Central memory CD8-positive, alpha-beta T cell (primary cell): ENCODE measurements at regions not wholly inside any gene's neighbourhood (a gene's known extent, or its start where the extent isn't known, plus 50 kb on each side); places are given as distances from the start of the nearest gene placed in this dataset.
"Not testable (repeated sequence)": the region's sequence is repeated elsewhere in the genome, so short reads cannot be mapped to it uniquely, and the experiment has no call there.

Experiments used
- ATAC-seq: fragments of 150-1000 bp; cut with Tn5 transposase; replicated peaks from 2 replicates; pipeline ENCODE4 v1.10.0; 2022; ENCODE audit warnings: mild to moderate bottlenecking, moderate FRiP score, moderate number of reproducible peaks; ENCODE audit not compliant: poor library complexity, severe bottlenecking; ENCODE audit errors: extremely low read depth
- DNase-seq, 2 donors: peaks; one replicate each; pipeline ENCODE4 v3.0.0; 2021; ENCODE audit warnings: low spot score in 2 of 2
- H3K27ac Mint-ChIP-seq: one replicate; pipeline ENCODE4 v1.8.0; 2022; ENCODE audit warnings: low read depth, mild to moderate bottlenecking, moderate library complexity, mixed read lengths
- H3K27me3 Mint-ChIP-seq: one replicate; pipeline ENCODE4 v1.8.0; 2022; ENCODE audit warnings: mixed read lengths
- H3K36me3 Mint-ChIP-seq: one replicate; pipeline ENCODE4 v1.8.0; 2022; ENCODE audit warnings: mild to moderate bottlenecking, moderate library complexity, mixed read lengths; ENCODE audit not compliant: insufficient read depth
- H3K4me1 Mint-ChIP-seq: one replicate; pipeline ENCODE4 v1.8.0; 2022; ENCODE audit warnings: mixed read lengths
- H3K4me3 Mint-ChIP-seq: one replicate; pipeline ENCODE4 v1.8.0; 2022; ENCODE audit warnings: mild to moderate bottlenecking, moderate library complexity, mixed read lengths
- H3K9me3 Mint-ChIP-seq: one replicate; pipeline ENCODE4 v1.8.0; 2022; ENCODE audit warnings: mixed read lengths

DNA sequence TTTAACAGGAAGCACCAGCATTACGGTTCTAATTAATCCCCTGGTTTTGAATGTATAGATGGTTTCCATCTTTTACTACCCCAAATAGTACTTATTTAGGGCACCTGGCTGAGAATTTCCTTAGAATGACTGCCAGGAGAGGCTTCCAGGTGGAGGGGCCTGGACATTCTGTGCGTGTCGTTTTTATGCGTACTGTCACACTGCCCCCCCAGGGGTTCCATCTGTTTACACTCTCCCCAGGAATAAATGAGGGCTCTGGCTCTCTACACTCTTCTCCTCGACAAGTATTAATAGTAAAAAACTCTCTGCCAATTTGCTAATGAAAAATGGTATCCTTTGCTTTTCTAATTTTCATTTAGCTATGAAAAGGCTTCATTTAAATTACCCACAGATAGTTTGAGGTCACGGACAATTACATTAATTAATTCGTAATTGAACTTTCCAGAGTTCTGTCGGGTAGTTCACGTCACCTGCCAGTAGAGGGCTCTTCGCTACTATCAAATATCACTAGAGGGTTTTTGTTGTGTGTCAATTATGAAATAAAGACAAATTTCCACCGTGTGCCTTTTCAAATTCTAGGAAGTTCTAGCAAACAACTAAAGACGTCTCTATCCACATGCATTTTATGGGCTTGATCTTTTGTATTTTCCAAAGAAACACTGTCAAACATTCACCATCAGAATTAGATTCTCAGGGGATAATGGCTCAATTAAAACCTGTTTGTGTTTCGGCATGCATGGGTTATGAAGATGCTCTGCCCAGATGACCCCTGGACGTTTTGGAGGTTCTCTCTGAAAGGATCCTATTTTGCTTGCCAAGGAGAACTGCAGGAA is 88.8 kb upstream of the ASB18 start:
- peaks cover 36% of the 10 kb centered on the region for H3K27me3 Mint-ChIP-seq
- no peaks in the 10 kb centered on the region for H3K9me3 Mint-ChIP-seq
- no peak overlapping the region for H3K4me3 Mint-ChIP-seq
- peaks cover 4% of the 10 kb centered on the region for H3K36me3 Mint-ChIP-seq
- H3K4me1 Mint-ChIP-seq, result peaks cover 5% of the 10 kb centered on the region
- ATAC-seq (no peak), DNase-seq (no peak)
- no peak overlapping the region for H3K27ac Mint-ChIP-seq

DNA sequence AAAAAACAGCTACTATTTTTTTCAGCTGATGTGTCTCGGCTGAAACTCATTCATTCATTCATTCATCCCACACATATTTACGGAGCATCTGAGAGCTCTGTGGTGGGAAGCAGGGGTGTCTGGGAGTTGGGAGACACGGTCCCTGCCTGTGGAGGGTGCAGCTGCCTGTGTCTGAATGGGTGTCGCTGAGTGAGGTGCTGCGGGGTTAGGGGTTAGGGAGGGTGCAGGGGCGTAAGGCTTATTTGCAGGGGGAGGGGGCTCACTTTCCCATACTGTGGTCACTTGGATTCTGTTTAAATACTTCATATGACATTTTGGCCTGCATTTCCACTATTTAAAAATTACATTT is 89.4 kb upstream of the ASB18 start:
- H3K27me3 Mint-ChIP-seq, result peaks cover 30% of the 10 kb centered on the region

DNA sequence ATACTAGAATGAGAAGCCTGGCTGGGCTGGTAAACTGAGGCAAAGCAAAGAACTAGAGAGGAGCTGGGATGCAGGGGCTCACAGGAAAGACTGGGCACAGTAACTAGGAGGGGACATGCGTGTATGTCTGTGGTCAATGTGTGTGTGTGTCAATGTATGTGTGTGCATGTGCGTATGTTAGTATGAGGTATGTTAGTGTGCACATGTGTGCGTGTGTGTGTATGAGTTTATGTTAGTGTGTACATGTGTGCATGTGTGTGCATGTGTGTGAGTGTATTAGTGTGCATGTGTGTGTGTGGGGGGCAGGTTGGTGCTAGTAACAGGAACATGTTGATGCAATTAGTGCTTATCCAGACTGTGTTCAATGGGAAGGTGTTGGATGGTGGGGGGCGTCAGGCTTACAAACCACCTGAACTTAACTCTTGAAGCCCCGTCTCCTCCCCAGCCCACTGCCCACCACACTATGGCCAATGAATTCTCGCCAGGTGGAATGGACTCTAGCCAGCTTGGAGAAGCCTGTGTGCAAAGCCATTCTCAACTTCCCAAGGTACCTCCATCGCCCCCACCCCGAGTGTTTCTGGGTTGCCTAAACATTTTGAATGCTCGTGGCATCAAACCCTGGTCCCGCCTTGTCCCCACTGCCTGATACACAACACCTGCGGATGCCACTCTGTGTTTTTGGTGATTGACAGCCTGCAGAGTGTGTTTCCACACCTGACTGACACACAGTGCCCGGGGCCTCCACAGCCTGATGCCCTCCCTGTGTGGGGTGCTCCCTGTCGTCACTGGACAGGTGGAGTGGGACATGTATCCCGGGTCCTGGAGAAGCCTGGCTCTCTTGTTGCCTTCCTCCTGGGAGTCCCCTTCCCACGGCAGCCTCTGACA is 90.1 kb upstream of the ASB18 start:
- Mint-ChIP-seq H3K27me3 (peaks cover 22% of the 10 kb centered on the region), H3K4me3 (no peak overlapping the region), H3K27ac (no peak overlapping the region), H3K36me3 (peaks cover 4% of the 10 kb centered on the region), H3K4me1 (peaks cover 6% of the 10 kb centered on the region), H3K9me3 (no peaks in the 10 kb centered on the region)
- ATAC-seq, result no peak
- DNase-seq, result no peak

More for the DNA sequence above, 89.4 kb upstream of the ASB18 start:
- Mint-ChIP-seq H3K4me1 (peaks cover 5% of the 10 kb centered on the region), H3K9me3 (no peaks in the 10 kb centered on the region), H3K36me3 (peaks cover 4% of the 10 kb centered on the region), H3K4me3 (no peak overlapping the region), H3K27ac (no peak overlapping the region)
- ATAC-seq (no peak), DNase-seq (no peak)

DNA sequence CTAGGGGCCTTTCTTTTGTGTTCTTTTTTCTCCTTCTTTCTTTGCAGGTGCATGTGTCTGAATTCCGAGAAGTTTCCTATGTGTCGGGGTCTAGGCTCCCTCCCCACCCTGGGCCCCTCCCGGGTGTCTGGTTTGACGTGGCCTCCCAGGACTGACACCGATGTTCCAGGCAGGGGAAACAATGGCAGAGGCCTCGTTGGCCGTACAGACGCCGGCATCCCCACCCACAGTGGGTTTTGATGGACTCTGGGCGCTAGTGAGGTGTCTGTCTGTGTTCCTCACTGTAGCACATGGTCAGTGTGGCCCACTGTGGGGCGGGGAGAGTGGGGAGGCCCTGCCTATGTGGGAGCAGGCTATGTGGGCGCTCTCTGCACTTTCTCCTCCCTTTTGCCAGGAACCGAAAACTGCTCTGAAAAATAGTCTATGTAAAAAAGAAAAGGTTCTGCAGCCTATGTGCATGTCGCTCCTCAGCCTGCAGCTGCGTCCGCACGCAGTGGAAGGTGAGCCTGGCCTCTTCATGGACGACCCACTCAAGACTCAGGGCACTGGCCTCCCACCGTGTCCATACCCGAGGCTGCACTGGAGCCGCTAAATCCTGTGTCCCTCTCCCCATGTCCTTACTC is 90.9 kb upstream of the ASB18 start:
- H3K27me3 Mint-ChIP-seq, result peaks cover 20% of the 10 kb centered on the region
- ATAC-seq (no peak), DNase-seq (no peak)
- H3K4me3 Mint-ChIP-seq, result no peak overlapping the region
- H3K4me1 Mint-ChIP-seq, result peaks cover 12% of the 10 kb centered on the region
- H3K27ac Mint-ChIP-seq, result no peak overlapping the region
- H3K9me3 Mint-ChIP-seq, result no peaks in the 10 kb centered on the region
- peaks cover 4% of the 10 kb centered on the region for H3K36me3 Mint-ChIP-seq

DNA sequence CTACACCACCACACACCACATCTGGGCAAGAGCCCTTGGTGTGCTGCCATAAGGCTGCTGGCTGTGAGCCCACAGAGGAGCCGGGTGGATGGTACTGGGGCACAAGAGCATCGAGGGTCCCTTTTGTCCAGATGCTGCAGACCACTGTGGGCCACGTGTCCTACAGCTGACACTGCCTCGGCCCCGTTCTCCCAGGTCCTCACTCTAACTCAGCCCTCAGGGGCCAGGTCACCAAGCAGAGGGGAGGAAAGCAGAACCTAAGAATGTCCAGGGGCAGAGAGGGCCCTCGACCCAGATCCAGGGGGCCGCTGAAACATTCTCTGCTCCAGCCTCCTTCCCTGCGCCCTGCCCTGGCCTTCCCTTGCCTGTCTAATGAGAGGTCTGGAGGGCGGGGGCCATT is 91.7 kb upstream of the ASB18 start:
- Mint-ChIP-seq H3K9me3 (no peaks in the 10 kb centered on the region), H3K4me1 (peaks cover 12% of the 10 kb centered on the region), H3K27ac (no peak overlapping the region), H3K36me3 (peaks cover 4% of the 10 kb centered on the region), H3K4me3 (no peak overlapping the region), H3K27me3 (peaks cover 14% of the 10 kb centered on the region)
- no peak for DNase-seq
- no peak for ATAC-seq

DNA sequence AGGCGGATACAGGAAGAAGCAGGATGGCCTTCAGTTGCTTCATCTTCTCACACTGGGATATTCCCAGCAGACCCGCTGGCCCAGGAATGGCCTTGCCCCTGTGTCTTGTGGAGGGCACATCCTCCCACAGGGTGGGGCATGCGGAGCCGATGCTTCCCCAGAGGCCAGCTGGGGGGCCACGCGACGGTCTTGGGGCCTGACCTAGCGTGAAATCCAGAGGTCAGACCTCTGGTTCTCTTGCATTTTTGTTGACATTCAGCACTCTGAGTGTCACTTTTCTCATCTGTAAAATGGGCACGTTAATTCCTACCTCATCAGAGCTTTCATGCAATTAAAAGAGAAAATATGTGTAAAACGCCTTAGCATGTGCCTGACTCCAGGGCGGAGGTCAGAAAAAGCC is 92.1 kb upstream of the ASB18 start:
- H3K27me3 Mint-ChIP-seq, result peaks cover 10% of the 10 kb centered on the region
- H3K36me3 Mint-ChIP-seq, H3K4me3 Mint-ChIP-seq, ATAC-seq, H3K9me3 Mint-ChIP-seq, H3K27ac Mint-ChIP-seq, DNase-seq: not testable (repeated sequence)
- peaks cover 12% of the 10 kb centered on the region for H3K4me1 Mint-ChIP-seq

DNA sequence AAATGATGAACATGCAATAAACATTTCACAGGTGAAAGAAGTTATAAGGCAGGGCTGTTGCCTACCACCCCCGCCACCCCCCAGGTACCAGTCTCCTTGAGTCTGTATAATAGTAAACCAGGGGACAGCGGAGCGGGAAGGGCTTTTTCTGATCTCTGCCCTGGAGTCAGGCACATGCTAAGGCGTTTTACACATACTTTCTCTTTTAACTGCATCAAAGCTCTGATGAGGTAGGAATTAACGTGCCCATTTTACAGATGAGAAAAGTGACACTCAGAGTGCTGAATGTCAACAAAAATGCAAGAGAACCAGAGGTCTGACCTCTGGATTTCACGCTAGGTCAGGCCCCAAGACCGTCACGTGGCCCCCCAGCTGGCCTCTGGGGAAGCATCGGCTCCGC is 94.3 kb upstream of the ASB18 start:
- not testable (repeated sequence) for H3K4me3 Mint-ChIP-seq, H3K36me3 Mint-ChIP-seq, H3K27ac Mint-ChIP-seq, H3K9me3 Mint-ChIP-seq, ATAC-seq, H3K4me1 Mint-ChIP-seq, H3K27me3 Mint-ChIP-seq
- peak in 1 of 2 donors; percentile 1 for DNase-seq

DNA sequence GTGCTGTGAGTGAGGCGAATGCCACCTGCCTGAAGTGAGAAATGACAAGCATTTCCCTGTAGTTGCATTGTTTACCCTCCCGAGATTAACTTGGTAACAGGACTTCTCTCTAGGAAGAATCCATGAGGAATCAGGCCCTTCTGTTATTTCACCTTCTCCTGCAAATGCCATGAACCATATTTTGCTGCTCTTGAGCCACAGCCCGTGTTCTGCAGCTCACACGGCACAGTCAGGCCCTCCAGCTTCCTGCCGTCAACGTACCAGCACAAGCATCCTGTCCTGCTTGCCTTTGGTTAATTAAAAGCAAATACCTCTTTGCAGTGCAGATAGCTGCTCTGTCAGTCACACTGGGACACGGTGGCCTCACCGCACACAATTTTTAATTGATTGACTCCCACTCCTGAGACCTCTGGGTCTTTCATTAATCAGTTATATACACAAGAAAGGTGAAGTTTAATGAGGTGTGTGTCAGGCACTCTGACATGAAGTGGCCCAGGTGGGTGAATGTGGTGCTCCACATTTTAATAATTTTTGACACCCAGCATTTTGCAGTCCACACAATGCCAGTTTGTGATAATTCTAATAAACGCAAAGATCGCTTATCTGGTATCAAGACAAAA is 95.3 kb upstream of the ASB18 start:
- no peak overlapping the region for H3K4me3 Mint-ChIP-seq
- ATAC-seq (no peak), DNase-seq (no peak)
- H3K9me3 Mint-ChIP-seq, result no peaks in the 10 kb centered on the region
- no peak overlapping the region for H3K27ac Mint-ChIP-seq
- H3K4me1 Mint-ChIP-seq, result peaks cover 7% of the 10 kb centered on the region
- H3K36me3 Mint-ChIP-seq, result no peaks in the 10 kb centered on the region
- H3K27me3 Mint-ChIP-seq, result no peaks in the 10 kb centered on the region

DNA sequence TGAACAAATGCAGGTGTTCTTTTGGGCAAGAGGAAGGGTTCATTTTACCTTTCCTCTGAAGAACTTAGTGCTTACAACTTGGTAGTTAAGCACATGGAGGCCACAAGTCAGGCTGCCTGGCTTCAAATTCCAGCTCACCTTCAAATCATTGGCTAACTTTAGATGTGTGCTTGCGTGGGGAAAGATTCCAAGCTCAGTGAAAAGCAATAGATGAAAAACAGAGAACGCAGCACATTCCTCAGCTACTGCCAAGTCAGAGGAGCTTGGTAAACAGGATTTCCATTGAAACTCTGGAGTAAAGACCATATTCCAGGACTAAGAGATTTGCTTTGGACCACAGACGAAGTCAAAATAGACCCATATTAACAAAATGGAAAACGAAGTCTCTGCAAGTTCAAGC is 96.3 kb upstream of the ASB18 start:
- H3K27me3 Mint-ChIP-seq, result peaks cover 8% of the 10 kb centered on the region
- DNase-seq (no peak), ATAC-seq (no peak)

DNA sequence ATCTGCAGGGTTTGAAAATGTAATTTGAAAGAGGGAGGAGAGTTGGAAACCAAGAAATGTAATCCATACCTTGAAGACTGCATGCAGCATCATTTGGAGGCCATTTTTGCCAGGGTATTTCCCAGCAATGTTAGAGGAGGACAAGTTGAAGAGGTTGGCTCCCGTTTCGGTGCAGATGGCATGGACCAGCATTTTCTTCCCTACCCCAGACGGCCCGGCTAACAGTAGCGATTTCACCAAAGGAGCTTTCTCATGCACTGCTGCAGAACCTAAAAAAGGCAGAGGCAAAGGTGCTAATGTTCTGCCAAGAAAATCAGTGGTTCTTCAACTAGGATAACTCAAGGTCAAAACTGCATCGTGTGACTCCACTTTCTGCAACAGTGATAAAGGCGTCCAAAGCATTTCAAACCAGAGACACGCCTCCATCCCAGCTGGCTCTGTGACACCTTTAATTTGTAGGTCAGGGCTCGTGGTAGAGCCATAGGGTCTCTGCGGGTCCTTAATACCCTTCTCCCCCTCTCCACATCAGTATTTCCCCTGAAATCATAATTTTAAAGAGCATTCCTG is 99.6 kb upstream of the ASB18 start:
- ATAC-seq (no peak), DNase-seq (no peak)
- peaks cover 42% of the 10 kb centered on the region for H3K4me1 Mint-ChIP-seq
- no peaks in the 10 kb centered on the region for H3K36me3 Mint-ChIP-seq
- no peak overlapping the region for H3K27ac Mint-ChIP-seq
- H3K27me3 Mint-ChIP-seq, result peaks cover 24% of the 10 kb centered on the region
- no peak overlapping the region for H3K4me3 Mint-ChIP-seq
- no peaks in the 10 kb centered on the region for H3K9me3 Mint-ChIP-seq

More for the DNA sequence above, 96.3 kb upstream of the ASB18 start:
- Mint-ChIP-seq H3K9me3 (no peaks in the 10 kb centered on the region), H3K4me1 (peaks cover 16% of the 10 kb centered on the region), H3K4me3 (no peak overlapping the region), H3K36me3 (no peaks in the 10 kb centered on the region), H3K27ac (no peak overlapping the region)

DNA sequence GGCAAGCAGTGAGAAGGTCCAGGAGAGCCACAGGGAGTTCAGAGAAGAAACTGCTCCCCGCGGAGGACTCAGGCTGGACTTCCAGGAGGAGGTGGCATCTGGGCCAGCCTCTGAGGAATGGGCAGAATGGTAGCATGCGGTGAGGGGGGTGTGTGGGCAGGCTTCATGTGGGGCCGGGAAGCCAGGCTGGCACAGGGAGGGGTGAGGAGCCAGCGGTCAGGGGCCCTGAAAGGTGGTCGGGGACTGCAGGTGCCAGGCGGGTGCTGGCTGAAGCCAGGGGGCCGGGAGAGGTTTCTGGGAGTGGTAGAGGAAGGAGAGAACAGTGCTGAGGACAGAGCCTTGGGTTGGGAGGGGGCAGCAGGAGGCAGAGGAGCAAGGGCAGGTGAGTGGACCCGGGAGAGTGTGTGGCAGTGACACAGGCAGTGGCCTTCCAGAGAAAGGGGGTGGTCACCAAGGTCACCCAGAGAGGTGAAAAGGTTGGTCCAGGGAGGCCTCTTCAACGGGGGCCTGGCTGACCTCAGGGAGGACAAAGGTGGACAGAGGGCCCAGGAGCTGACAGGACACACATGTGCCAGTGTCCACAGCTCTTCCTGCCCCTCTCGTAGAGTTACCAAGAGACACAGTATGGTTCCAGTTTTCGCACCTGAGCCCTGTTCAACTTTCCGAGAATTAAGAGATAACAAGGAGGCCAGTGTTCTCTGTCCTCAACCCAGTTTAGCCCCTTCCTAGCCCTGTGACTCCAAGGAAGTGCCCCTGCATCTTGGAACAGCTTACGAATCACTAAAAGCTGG is 101.2 kb upstream of the ASB18 start:
- no peak for ATAC-seq
- Mint-ChIP-seq H3K36me3 (peaks cover 2% of the 10 kb centered on the region), H3K9me3 (no peaks in the 10 kb centered on the region), H3K4me1 (peaks cover 35% of the 10 kb centered on the region), H3K27me3 (peaks cover 41% of the 10 kb centered on the region), H3K27ac (peak overlapping the region; percentile 54), H3K4me3 (peak overlapping the region; percentile 69)
- DNase-seq, result no peak
